Natural killer cell (primary cell): ENCODE measurements at regions not wholly inside any gene's neighbourhood (a gene's known extent, or its start where the extent isn't known, plus 50 kb on each side); places are given as distances from the start of the nearest gene placed in this dataset.
"Not testable (repeated sequence)": the region's sequence is repeated elsewhere in the genome, so short reads cannot be mapped to it uniquely, and the experiment has no call there.

Source experiments
- ATAC-seq, 3 donors: fragments of 150-1000 bp in 2 of 3; fragments of 200-7000 bp in 1 of 3; cut with Tn5 transposase; 1 replicate in 1 of 3; 2 replicates in 2 of 3; pipeline ENCODE4 v1.10.0; 2021; ENCODE audit warnings: mild to moderate bottlenecking in 2 of 3, moderate library complexity in 2 of 3
- DNase-seq, 2 donors: peaks; one replicate each; pipeline versions ENCODE4 v3.0.0 to v3.0.0-alpha.2; 2013 to 2021; ENCODE audit warnings: mixed read lengths in 1 of 2
- H3K27ac ChIP-seq: one replicate; pipeline ENCODE4 v1.5.1; 2013; ENCODE audit warnings: mild to moderate bottlenecking, low read length
- H3K27me3 ChIP-seq: one replicate; pipeline ENCODE4 v1.6.1; 2013; ENCODE audit warnings: low read length; ENCODE audit not compliant: control insufficient read depth, insufficient read depth
- H3K36me3 ChIP-seq: one replicate; pipeline ENCODE4 v1.6.1; 2013; ENCODE audit warnings: low read length; ENCODE audit not compliant: control insufficient read depth, insufficient read depth
- H3K4me1 ChIP-seq: one replicate; pipeline ENCODE4 v1.6.1; 2013; ENCODE audit warnings: low read length; ENCODE audit not compliant: control insufficient read depth, insufficient read depth
- H3K4me3 ChIP-seq: one replicate; pipeline ENCODE4 v1.5.1; 2013; ENCODE audit warnings: low read length
- H3K9me3 ChIP-seq: one replicate; pipeline ENCODE4 v1.6.1; 2013; ENCODE audit warnings: low read length; ENCODE audit not compliant: control insufficient read depth, insufficient read depth
- H3K27ac Mint-ChIP-seq, 2 donors: one replicate each; pipeline ENCODE4 v1.8.0; 2022; ENCODE audit warnings: mild to moderate bottlenecking in 2 of 2, mixed read lengths in 2 of 2, moderate library complexity in 1 of 2
- H3K27me3 Mint-ChIP-seq, 2 donors: one replicate each; pipeline ENCODE4 v1.8.0; 2022; ENCODE audit warnings: low read depth in 2 of 2, mixed read lengths in 2 of 2
- H3K36me3 Mint-ChIP-seq: one replicate; pipeline ENCODE4 v1.8.0; 2022; ENCODE audit warnings: mixed read lengths
- H3K4me1 Mint-ChIP-seq, 2 donors: one replicate each; pipeline ENCODE4 v1.8.0; 2022; ENCODE audit warnings: mixed read lengths in 2 of 2
- H3K4me3 Mint-ChIP-seq: one replicate; pipeline ENCODE4 v1.8.0; 2022; ENCODE audit warnings: mild to moderate bottlenecking, moderate library complexity, mixed read lengths
- H3K9me3 Mint-ChIP-seq, 2 donors: one replicate each; pipeline ENCODE4 v1.8.0; 2022; ENCODE audit warnings: mixed read lengths in 2 of 2
- WGBS: methylation state at CpG from one replicate; pipeline ENCODE4 v1.1.7; 2013; ENCODE audit warnings: missing lambda C conversion rate; ENCODE audit not compliant: insufficient coverage; 5-methylcytosine and 5-hydroxymethylcytosine counted together
- intact Hi-C: fragments of 100-400 bp; cut with micrococcal nuclease; formaldehyde crosslinking; loops from one replicate; pipeline ENCODE4 v1.14.2; 2022
- TF ChIP-seq, protein P1 (sequence below): fragments of 200-600 bp; IDR thresholded peaks from one replicate; pipeline ENCODE4 v1.8.0; 2022; ENCODE audit warnings: antibody characterized with exemption

DNA sequence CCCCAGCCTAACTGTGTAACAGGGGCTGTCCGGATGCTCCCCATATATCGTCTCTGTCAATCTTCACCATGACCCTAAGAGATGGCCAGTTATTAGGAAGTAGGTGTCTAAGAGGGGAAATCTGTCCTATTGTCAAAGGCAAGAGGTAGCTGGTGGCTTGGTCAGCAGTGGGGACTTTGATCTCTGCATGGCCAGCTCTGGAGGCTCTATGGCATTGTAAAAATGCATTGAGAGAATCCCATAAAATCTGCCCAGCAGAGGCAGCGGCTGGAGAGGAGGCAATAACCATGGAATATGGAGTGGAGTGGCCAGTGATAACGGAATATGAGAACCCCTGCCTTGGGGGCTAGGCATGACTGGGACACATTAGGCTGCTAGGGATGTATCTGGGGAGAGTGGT, 88.8 kb downstream of the MRM1 start:
- no peaks in the 10 kb centered on the region for H3K36me3 ChIP-seq
- TF ChIP-seq, protein P1, sequence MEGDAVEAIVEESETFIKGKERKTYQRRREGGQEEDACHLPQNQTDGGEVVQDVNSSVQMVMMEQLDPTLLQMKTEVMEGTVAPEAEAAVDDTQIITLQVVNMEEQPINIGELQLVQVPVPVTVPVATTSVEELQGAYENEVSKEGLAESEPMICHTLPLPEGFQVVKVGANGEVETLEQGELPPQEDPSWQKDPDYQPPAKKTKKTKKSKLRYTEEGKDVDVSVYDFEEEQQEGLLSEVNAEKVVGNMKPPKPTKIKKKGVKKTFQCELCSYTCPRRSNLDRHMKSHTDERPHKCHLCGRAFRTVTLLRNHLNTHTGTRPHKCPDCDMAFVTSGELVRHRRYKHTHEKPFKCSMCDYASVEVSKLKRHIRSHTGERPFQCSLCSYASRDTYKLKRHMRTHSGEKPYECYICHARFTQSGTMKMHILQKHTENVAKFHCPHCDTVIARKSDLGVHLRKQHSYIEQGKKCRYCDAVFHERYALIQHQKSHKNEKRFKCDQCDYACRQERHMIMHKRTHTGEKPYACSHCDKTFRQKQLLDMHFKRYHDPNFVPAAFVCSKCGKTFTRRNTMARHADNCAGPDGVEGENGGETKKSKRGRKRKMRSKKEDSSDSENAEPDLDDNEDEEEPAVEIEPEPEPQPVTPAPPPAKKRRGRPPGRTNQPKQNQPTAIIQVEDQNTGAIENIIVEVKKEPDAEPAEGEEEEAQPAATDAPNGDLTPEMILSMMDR = no peak
- no peak overlapping the region for H3K4me3 Mint-ChIP-seq
- no peaks in the 10 kb centered on the region for H3K4me1 Mint-ChIP-seq
- H3K27me3 ChIP-seq = no peaks in the 10 kb centered on the region
- H3K36me3 Mint-ChIP-seq = no peaks in the 10 kb centered on the region
- intact Hi-C loops = no loop called here
- no peak overlapping the region for H3K27ac Mint-ChIP-seq
- no peaks in the 10 kb centered on the region for H3K9me3 Mint-ChIP-seq
- WGBS = 83% methylated on average over 4 of the region's 4 CpGs
- no peak for ATAC-seq
- H3K4me3 ChIP-seq = no peak overlapping the region
- no peak overlapping the region for H3K27ac ChIP-seq
- no peaks in the 10 kb centered on the region for H3K9me3 ChIP-seq
- H3K4me1 ChIP-seq = no peaks in the 10 kb centered on the region
- no peak for DNase-seq
- H3K27me3 Mint-ChIP-seq = peaks cover 22 to 29% of the 10 kb centered on the region in 2 donors

DNA sequence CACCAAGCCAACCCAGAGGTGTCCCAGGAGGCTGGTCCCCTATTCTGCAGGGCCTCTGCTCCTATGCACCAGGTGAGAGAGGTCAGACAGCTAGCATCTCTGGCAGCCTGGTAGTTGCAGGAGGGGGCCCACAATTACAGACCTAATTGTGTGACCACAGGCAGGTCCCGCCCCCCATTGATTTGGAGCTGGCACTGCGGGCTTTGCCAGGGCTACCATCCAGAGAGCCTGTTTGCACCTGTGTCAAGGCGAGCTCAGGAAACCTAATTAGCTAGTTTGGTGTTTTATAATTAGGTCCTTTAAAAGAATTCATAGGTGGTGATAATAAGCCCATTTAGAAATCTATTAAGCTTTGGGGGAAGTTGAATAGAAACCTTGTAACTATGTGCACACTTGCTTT, 90.2 kb downstream of the MRM1 start:
- intact Hi-C loops = no loop called here
- no peak overlapping the region for H3K27ac ChIP-seq
- Mint-ChIP-seq H3K9me3 (no peaks in the 10 kb centered on the region), H3K4me3 (no peak overlapping the region), H3K27me3 (peaks cover 23 to 32% of the 10 kb centered on the region in 2 donors), H3K27ac (no peak overlapping the region), H3K36me3 (no peaks in the 10 kb centered on the region), H3K4me1 (no peaks in the 10 kb centered on the region)
- H3K9me3 ChIP-seq = no peaks in the 10 kb centered on the region
- no peaks in the 10 kb centered on the region for H3K4me1 ChIP-seq
- TF ChIP-seq, protein P1 = no peak
- ATAC-seq = no peak
- 79% methylated on average over 3 of the region's 3 CpGs for WGBS
- no peak for DNase-seq
- H3K36me3 ChIP-seq = no peaks in the 10 kb centered on the region
- H3K4me3 ChIP-seq = no peak overlapping the region
- H3K27me3 ChIP-seq = peaks cover 3% of the 10 kb centered on the region

GRCh38 chr17:36695082-36695481, 93.7 kb downstream of the MRM1 start:
- Mint-ChIP-seq H3K27ac (no peak overlapping the region), H3K4me1 (no peaks in the 10 kb centered on the region), H3K27me3 (peaks cover 21 to 34% of the 10 kb centered on the region in 2 donors), H3K4me3 (no peak overlapping the region), H3K9me3 (no peaks in the 10 kb centered on the region), H3K36me3 (no peaks in the 10 kb centered on the region)
- H3K4me1 ChIP-seq = no peaks in the 10 kb centered on the region
- intact Hi-C loops = no loop called here
- 58% methylated on average over 3 of the region's 3 CpGs for WGBS
- TF ChIP-seq, protein P1 = no peak
- ATAC-seq (no peak), DNase-seq (no peak)
- H3K4me3 ChIP-seq = no peak overlapping the region
- H3K36me3 ChIP-seq = no peaks in the 10 kb centered on the region
- H3K27me3 ChIP-seq = peaks cover 10% of the 10 kb centered on the region
- H3K27ac ChIP-seq = no peak overlapping the region
- no peaks in the 10 kb centered on the region for H3K9me3 ChIP-seq

DNA sequence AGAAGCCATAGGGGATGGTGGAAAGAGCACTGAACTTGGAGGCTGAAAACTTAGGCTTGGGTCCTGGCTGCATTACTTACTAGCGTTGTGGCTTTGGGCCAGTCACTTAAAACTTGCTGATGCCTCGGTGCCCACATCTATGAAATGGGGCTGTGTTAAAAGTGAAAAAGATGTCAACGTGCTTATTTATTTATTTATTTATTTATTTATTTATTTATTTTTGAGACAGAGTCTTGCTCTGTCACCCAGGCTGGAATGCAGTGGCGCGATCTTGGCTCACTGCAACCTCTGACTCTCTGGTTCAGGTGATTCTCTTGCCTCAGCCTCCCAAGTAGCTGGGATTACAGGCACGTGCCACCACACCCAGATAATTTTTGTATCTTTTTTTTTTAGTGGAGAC, 94.3 kb downstream of the MRM1 start:
- H3K27ac ChIP-seq, H3K36me3 ChIP-seq, H3K4me1 Mint-ChIP-seq, ATAC-seq, H3K4me3 Mint-ChIP-seq, H3K4me3 ChIP-seq, intact Hi-C loops, DNase-seq, H3K9me3 ChIP-seq, H3K27ac Mint-ChIP-seq, H3K4me1 ChIP-seq, H3K9me3 Mint-ChIP-seq, H3K36me3 Mint-ChIP-seq: not testable (repeated sequence)
- H3K27me3 Mint-ChIP-seq = peaks cover 16 to 28% of the 10 kb centered on the region in 2 donors
- peaks cover 10% of the 10 kb centered on the region for H3K27me3 ChIP-seq
- WGBS = 96% methylated on average over 4 of the region's 6 CpGs
